Cardiac fibroblast (primary cell): ENCODE measurements at regions not wholly inside any gene's neighbourhood (a gene's known extent, or its start where the extent isn't known, plus 50 kb on each side); places are given as distances from the start of the nearest gene placed in this dataset.

Source experiments
- DNase-seq, 2 donors: peaks; one replicate each; pipeline versions ENCODE4 v3.0.0 to v3.0.0-alpha.2; 2010; ENCODE audit warnings: low read depth in 2 of 2
- H3K4me3 ChIP-seq, 2 donors: replicated peaks in 1 of 2; 1 replicate in 1 of 2; 2 replicates in 1 of 2; pipeline ENCODE4 v1.5.1; 2011; ENCODE audit warnings: low read depth in 2 of 2, low read length in 2 of 2, mild to moderate bottlenecking in 2 of 2, moderate library complexity in 1 of 2
- CTCF ChIP-seq: IDR thresholded peaks from one replicate; pipeline ENCODE4 v1.5.1; 2011; ENCODE audit warnings: low read depth, mild to moderate bottlenecking, low read length, inconsistent platforms

- no peak for TF ChIP-seq CTCF
- no peak overlapping the region for H3K4me3 ChIP-seq
- peak in 1 of 2 donors; percentile 15 for DNase-seq
Observed at GRCh38 chr4:128727658-128728057, 81.8 kb upstream of the JADE1 start.

- H3K4me3 ChIP-seq = no peak overlapping the region
- no peak for DNase-seq
- TF ChIP-seq CTCF = no peak
Observed at GRCh38 chr4:128725405-128726055, 84.0 kb upstream of the JADE1 start.

GRCh38 chr4:128722911-128723310 is 86.6 kb upstream of the JADE1 start:
- DNase-seq = no peak

GRCh38 chr4:128721896-128722295 is 87.6 kb upstream of the JADE1 start:
- no peak for DNase-seq

More at GRCh38 chr4:128722911-128723310, 86.6 kb upstream of the JADE1 start:
- TF ChIP-seq CTCF = no peak
- no peak overlapping the region for H3K4me3 ChIP-seq

GRCh38 chr4:128720270-128720669 is 89.2 kb upstream of the JADE1 start:
- TF ChIP-seq CTCF = no peak
- H3K4me3 ChIP-seq = no peak overlapping the region
- no peak for DNase-seq

More at GRCh38 chr4:128721896-128722295, 87.6 kb upstream of the JADE1 start:
- no peak overlapping the region for H3K4me3 ChIP-seq
- TF ChIP-seq CTCF = no peak

- TF ChIP-seq CTCF = no peak
- peak; percentile 23 to 47 for DNase-seq
- no peak overlapping the region for H3K4me3 ChIP-seq
Observed at GRCh38 chr4:128718768-128719167, 90.7 kb upstream of the JADE1 start.

- no peak for DNase-seq
- H3K4me3 ChIP-seq = no peak overlapping the region
- no peak for TF ChIP-seq CTCF
Observed at GRCh38 chr4:128716338-128716737, 93.2 kb upstream of the JADE1 start.
